GM12872 (cell line): ENCODE measurements at regions not wholly inside any gene's neighbourhood (a gene's known extent, or its start where the extent isn't known, plus 50 kb on each side); places are given as distances from the start of the nearest gene placed in this dataset.

Source experiments
- CTCF ChIP-seq: IDR thresholded peaks from 3 replicates; pipeline ENCODE4 v1.5.1; 2011; ENCODE audit warnings: low read depth, mild to moderate bottlenecking, low read length, moderate library complexity; ENCODE audit not compliant: insufficient read depth

- no peak for TF ChIP-seq CTCF
Observed at GRCh38 chr4:125539691-125540090, 224.9 kb downstream of the FAT4 start.

GRCh38 chr4:125541836-125542385 is 227.2 kb downstream of the FAT4 start:
- no peak for TF ChIP-seq CTCF

- no peak for TF ChIP-seq CTCF
Observed at GRCh38 chr4:125546272-125546671, 231.5 kb downstream of the FAT4 start.

- no peak for TF ChIP-seq CTCF
Observed at GRCh38 chr4:125547836-125548235, 233.1 kb downstream of the FAT4 start.

- TF ChIP-seq CTCF = no peak
Observed at GRCh38 chr4:125550769-125551168, 236.0 kb downstream of the FAT4 start.

GRCh38 chr4:125551466-125551865 is 236.7 kb downstream of the FAT4 start:
- no peak for TF ChIP-seq CTCF

- TF ChIP-seq CTCF = no peak
Observed at GRCh38 chr4:125551967-125552366, 237.2 kb downstream of the FAT4 start.

- TF ChIP-seq CTCF = no peak
Observed at GRCh38 chr4:125572601-125573000, 257.8 kb downstream of the FAT4 start.
